GM12891 (cell line): ENCODE measurements at regions not wholly inside any gene's neighbourhood (a gene's known extent, or its start where the extent isn't known, plus 50 kb on each side); places are given as distances from the start of the nearest gene placed in this dataset.

ENCODE experiments used
- PAX5 ChIP-seq: IDR thresholded peaks from 2 replicates; pipeline ENCODE4 v1.6.1; 2011; ENCODE audit warnings: low read length, moderate library complexity, mild to moderate bottlenecking; ENCODE audit not compliant: insufficient read depth, severe bottlenecking
- POLR2A ChIP-seq: IDR thresholded peaks from 2 replicates; pipeline ENCODE4 v1.6.1; 2011; ENCODE audit warnings: low read depth, low read length, control low read depth
- POLR2AphosphoS5 ChIP-seq: IDR thresholded peaks from 2 replicates; pipeline ENCODE4 v1.6.1; 2011; ENCODE audit warnings: low read depth, low read length, control low read depth
- POU2F2 ChIP-seq: IDR thresholded peaks from 2 replicates; pipeline ENCODE4 v1.6.1; 2011; ENCODE audit warnings: low read depth, mild to moderate bottlenecking, control low read depth, low read length, moderate library complexity
- SPI1 ChIP-seq: IDR thresholded peaks from 2 replicates; pipeline ENCODE4 v1.6.1; 2011; ENCODE audit warnings: low read depth, low read length, control low read depth
- TAF1 ChIP-seq: IDR thresholded peaks from 2 replicates; pipeline ENCODE4 v1.6.1; 2011; ENCODE audit warnings: low read depth, low read length, control low read depth

DNA sequence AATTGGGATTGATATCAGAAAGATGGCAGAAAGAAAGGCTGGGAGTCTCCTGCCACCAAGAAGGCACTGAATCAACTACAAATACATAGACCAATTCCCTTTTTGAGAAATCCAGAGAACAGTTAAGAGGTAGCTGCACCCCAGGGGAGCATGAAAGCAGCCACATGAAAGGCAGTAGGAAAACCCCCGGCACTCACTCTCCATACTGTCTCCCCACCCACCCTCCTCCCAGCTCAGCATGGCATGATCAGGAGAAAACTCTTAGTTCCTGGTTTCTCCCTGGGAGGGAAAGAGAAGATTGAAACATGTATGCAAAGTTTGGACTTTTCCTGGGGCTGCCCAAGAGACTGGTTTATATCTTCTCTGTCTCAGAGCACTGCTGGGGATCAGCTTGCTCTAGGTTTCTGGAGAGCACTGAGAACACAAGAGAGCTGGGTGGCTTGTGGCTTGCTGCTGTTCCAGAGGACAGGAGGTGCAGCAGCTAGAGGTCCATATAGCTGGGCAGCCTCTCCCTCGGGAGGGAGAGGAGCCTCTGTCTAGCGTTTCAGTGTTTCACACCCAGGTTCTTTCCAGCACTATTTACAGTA lies 305.7 kb downstream of the PDGFC start:
- TF ChIP-seq PAX5: no peak
- no peak for TF ChIP-seq POLR2AphosphoS5
- no peak for TF ChIP-seq POLR2A
- TF ChIP-seq POU2F2: no peak
- TF ChIP-seq TAF1: no peak
- TF ChIP-seq SPI1: no peak
